ENCODE measurements at regions not wholly inside any gene's neighbourhood (a gene's known extent, or its start where the extent isn't known, plus 50 kb on each side); places are given as distances from the start of the nearest gene placed in this dataset.

- ChIA-PET CTCF (no interaction called here), POLR2A (no interaction called here)
Measured at GRCh38 chr2:29974086-29974485, 52.7 kb upstream of the ALK start.

DNA sequence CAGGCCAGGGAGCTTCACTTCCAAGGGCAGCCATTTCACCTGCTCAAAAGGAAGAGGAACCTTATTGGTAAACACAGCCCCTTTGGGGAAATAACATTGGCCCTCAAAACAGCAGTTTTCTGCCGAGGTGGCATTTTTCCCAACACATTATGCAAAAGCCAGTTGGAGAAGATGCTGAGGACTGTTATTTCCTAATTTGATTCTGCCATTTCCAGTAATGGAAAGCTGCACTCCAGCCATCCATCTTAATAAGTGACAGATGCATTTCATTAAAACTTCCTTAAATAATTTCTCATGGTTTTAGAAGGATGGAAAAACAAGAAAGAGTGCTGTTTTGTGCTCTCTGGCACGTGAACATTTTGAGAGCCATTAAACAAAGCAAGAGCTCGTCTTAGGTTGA, 55.9 kb upstream of the ALK start:
- POLR2A ChIA-PET, result no interaction called here
- CTCF ChIA-PET, result no interaction called here

DNA sequence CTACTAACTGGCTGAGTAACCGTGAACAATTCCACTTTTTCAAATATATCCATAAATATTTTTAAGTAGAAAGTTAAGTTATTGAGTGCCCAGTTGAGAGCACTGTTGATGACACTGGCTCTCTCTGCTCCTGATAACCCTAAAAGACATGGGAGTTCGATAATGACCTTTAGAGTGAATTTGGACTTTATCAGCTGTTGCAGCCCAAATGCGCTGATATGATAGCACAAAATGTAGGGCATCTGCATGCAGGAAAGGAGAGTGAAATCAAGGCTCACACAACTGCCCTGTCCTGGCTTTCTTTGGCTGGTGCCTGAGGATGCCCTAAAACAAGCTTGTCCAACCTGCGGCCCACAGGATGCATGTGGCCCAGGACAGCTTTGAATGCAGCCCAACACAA, 60.0 kb upstream of the ALK start:
- POLR2A ChIA-PET, result no interaction called here
- CTCF ChIA-PET, result no interaction called here

DNA sequence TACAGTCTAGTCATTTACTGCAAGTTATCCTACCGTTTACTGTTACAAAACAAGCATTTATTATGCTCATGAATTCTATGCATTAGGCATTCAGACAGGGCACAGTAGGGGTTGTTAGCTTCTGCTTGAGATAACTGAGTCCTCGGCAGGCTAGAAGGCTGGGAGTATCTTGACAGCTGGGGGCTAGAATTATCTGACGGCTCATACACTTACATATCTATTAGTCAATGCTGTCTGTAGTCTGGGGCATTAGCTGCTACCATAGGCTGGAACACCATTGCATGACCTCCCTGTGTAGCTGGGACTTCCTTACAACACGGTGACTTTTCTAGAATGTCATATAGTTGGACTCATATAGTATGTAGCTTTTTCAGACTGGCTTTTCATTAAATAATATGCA, 61.9 kb upstream of the ALK start:
- CTCF ChIA-PET, result no interaction called here
- POLR2A ChIA-PET, result no interaction called here

DNA sequence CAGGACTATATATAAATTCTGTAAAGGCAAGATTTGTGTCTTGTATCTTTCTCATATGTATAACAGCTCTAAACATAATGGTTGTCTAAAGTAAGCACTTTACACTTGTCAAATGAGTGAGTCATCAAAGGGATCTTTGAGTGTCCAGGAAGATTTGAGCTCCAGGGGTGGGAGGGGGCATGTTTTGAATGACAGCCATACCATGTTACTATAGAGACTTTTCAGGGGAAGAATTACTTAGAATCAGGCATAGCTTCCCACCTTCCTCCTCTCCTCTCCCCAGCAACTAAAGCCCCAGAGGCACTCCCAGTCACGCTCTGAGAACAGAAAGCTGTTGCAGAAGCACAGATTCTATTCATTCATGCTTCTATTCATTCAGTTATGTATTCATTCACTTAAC, 65.8 kb upstream of the ALK start:
- CTCF ChIA-PET, result no interaction called here
- POLR2A ChIA-PET, result no interaction called here

DNA sequence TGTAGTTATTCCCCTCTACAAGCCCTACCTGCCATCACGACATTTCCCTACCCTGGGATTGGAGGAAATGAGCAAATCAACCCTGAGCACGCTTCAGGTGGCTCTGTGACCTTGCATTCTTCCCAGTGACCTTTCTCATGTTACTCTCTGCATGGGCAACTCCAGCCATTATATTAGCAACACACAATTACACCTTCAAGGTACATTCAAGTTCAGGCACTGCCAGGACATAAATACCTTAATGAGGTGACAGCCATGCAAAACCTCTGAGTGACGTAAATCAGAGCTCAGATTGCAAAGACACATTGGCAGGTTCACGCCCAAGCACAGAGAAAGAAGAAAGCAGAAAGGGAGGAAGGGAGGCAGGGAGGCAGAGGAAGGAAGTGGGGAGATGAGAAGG, 68.7 kb upstream of the ALK start:
- POLR2A ChIA-PET, result no interaction called here
- CTCF ChIA-PET, result no interaction called here

- ChIA-PET POLR2A (no interaction called here), CTCF (no interaction called here)
Measured at GRCh38 chr2:29991086-29991485, 69.7 kb upstream of the ALK start.

GRCh38 chr2:29995241-29995640, 73.9 kb upstream of the ALK start:
- POLR2A ChIA-PET, result no interaction called here
- CTCF ChIA-PET, result no interaction called here

GRCh38 chr2:30003128-30003527, 81.7 kb upstream of the ALK start:
- POLR2A ChIA-PET, result no interaction called here
- CTCF ChIA-PET, result no interaction called here

DNA sequence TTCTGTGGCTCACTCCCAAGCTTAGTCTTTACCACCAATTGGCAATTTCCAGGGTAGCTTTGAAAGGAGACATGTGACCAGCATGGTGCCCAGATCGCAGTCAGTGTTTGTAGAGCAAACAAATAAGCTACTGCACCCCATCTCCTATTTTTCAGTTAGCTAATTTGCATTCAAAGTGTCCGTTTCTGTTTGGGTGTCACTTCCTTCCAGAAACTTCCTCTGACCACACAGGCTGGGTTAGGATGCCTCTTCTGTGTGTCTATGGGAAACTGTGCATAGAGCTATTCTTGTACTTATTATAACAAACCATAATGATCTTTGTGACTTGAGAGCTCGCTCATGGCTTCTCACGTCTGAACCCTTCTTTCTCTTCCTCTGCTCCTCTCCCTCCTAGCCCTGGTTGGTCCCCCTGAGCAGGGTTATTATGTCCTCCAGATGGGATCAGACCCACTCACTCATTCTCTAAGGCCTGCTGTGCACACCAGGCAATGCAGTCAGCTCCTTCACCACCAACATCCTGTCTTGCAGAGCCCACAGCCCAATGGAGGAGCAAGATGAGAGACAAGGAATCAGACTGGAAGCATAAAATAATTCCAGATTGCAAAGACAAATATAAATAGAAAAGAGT, 101.2 kb upstream of the ALK start:
- ChIA-PET CTCF (no interaction called here), POLR2A (no interaction called here)

GRCh38 chr2:30024281-30024680, 102.9 kb upstream of the ALK start:
- ChIA-PET POLR2A (no interaction called here), CTCF (interaction anchor here (1.9 kb wide), 1 partner anchor 101 kb away, joined by 6 read pairs; no protein-coding TSS in a partner anchor)

DNA sequence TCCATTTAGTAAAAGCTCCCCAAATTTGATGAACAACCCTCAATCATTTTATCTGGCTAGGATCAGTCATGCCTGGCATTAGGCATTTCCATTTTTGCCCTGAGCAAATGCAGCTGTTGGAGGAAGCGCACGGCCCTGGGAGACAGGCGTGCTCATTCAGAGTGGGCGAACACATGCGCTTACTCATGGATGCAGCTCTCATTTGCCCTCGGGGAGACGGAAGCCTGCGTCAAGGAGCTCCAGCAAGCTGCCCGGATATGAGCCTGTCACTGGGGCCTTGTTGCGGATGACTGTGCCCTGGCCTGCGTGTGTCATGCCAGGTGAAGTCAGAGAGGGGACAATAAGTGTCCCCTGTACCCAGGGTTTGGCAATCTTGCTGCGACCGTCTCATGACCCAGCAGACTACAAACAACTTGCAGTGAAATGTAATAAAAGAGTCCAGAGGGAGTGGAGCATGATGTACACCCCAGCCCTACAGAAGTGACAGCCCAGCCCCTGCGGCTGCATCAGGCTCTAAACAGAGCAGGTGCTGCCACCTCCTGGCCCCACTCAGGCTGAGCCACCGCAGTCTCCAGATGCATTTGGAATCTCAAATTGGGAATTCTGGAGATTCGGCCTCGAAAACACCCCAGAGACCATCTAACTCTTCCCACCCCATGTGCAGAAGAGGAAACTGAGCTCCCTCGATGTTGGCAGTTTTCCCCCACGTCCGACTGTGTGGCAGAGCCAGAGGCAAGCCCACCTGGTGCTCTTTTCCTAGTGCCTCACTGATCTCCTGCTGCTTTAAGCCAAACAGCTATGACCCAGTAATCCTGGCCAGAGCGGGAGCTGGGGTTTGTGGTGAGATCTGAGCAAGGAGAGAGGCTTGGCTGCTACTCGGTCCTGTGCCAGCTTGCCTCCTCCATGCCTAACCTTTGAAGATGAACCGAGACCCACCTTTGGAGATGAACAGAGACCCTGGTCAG, 105.0 kb upstream of the ALK start:
- ChIA-PET CTCF (interaction anchor here (0.6 to 1.9 kb wide), 3 partner anchors 12 to 606 kb away, joined by 3 to 6 read pairs (median 5); no protein-coding TSS in a partner anchor), POLR2A (no interaction called here)

GRCh38 chr2:30029804-30030203, 108.4 kb upstream of the ALK start:
- ChIA-PET CTCF (no interaction called here), POLR2A (no interaction called here)

- POLR2A ChIA-PET, result no interaction called here
Measured at GRCh38 chr2:30030361-30030760, 109.0 kb upstream of the ALK start.

DNA sequence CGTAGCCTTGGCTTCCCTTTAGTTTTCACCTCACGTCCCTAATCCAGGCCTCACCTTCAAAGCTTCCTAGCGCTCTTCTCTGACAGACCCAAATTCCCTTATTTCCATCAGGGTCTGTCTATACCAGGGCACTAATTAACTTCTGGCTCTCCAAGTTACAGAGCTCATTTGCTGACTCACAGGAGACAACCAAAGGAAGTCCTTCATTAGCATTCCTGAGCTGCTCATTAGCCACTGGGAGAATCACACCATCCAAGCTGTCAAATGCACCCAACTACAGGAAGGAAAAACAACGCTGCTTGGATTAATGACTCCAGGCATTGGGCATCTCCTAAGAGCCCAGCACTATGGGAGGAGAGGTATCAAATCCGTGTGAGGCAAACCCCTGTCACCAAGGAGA, 109.8 kb upstream of the ALK start:
- CTCF ChIA-PET, result no interaction called here

More at GRCh38 chr2:30030361-30030760, 109.0 kb upstream of the ALK start:
- CTCF ChIA-PET, result no interaction called here

DNA sequence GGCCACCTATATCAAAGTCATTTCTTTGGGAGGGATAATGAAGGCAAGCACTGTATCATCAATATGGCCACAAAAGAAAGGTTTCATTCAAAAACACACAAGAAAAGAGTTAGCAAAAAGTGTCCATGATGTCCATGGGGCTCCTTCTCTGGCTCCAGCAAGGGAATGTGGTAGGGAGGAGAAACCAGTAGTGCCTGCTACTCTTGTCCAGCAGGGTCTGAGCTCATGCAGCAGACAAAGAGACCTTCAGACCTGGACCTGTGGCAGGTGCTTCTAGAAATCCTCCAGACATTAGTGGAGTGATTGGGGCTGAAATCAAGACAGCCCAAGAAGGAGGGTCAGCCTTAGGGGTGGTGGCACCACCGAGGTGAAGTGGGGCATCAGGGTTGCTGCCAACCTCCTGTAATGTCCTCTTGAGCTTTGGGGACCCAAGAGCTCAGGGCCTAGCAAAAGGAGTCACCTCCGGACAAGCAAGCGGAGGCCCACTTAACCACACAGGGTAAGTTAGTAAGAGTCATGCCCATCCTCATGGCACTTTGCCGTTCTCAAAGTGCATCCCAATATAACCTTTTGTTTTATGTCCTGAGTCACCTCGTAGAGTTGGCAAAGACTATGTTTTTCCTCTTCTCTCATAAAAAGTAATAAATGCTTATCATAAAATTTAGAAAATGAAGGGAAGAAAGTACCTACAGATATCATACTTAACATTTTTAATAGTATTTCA, 112.6 kb upstream of the YPEL5 start:
- CTCF ChIA-PET, result no interaction called here
- POLR2A ChIA-PET, result no interaction called here

More for the DNA sequence above, 109.8 kb upstream of the ALK start:
- POLR2A ChIA-PET, result no interaction called here

DNA sequence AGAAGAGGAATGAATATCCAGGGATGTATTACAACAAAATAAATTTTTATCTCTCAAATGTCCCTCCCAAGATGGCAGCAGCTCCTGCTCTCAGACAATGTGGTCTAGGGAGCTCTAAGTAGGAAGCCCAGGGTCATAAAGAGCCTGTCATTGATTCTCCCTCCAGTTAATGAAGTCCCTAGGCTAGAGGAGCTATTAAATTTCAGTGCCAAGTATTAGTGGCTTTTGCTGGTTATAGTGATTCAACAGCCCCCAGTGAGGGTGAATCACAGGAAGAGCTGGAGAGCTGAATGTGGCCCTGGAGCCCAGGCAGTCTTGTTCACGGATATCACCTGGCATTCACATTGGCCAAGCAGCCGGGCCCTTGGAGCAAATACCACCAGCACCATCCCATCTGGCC, 109.8 kb upstream of the YPEL5 start:
- CTCF ChIA-PET, result no interaction called here

DNA sequence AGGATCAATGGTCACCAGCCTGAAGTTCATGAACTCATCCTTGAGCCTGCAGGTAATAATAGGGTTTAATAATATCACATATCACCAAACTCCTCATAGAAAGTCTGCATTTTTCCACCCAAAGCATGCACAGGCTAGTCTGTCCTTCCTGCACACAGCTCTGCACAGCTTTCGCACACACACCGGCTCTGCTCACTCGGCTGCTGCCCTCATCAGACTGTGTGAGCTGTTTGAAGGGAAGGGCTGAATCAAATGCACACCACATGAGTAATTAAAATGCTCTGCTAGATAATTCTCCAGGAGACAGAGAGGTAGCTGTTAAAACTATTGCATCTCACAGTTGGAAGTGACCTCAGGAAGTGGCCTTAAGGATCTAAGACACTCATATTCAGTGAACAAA, 108.4 kb upstream of the YPEL5 start:
- POLR2A ChIA-PET, result no interaction called here
- CTCF ChIA-PET, result interaction anchor here (0.9 kb wide), 1 partner anchor 12 kb away, joined by 3 read pairs; no protein-coding TSS in a partner anchor

More for the DNA sequence above, 109.8 kb upstream of the YPEL5 start:
- POLR2A ChIA-PET, result no interaction called here

GRCh38 chr2:30039101-30039500, 107.7 kb upstream of the YPEL5 start:
- CTCF ChIA-PET, result no interaction called here

GRCh38 chr2:30040147-30040546, 106.7 kb upstream of the YPEL5 start:
- CTCF ChIA-PET, result interaction anchor here (0.6 kb wide), 1 partner anchor 979 kb away, joined by 3 read pairs; no protein-coding TSS in a partner anchor
- POLR2A ChIA-PET, result no interaction called here

More at GRCh38 chr2:30039101-30039500, 107.7 kb upstream of the YPEL5 start:
- POLR2A ChIA-PET, result no interaction called here

DNA sequence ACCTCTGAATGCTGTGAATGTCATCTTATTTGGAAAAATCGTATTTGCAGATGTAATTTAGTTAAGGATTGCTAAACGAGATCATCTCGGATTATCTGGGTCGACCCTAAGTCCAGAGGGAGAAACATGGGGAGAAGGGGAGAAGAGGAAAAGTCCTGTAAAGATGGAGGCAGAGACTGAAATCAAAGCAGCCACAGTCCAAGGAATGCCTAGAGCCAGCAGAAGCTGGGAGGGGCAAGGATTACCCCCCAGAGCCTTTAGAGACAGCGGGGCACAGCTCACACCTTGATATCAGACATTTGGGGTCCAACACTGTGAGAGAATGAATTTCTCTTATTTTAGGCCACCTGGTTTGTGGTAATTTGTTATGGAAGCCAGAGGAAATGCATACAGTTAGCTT, 104.9 kb upstream of the YPEL5 start:
- POLR2A ChIA-PET, result no interaction called here
- CTCF ChIA-PET, result no interaction called here

Data from activated CD8-positive, alpha-beta memory T cell treated with anti-CD3 and anti-CD28 coated beads for 36 hours (primary cell).